Sigmoid colon (tissue), 3 donors: ENCODE measurements at regions not wholly inside any gene's neighbourhood (a gene's known extent, or its start where the extent isn't known, plus 50 kb on each side); places are given as distances from the start of the nearest gene placed in this dataset.

Experiments
- CTCF ChIP-seq, 4 experiments: fragments of 450-650 bp in 3 of 4; fragments of 200-600 bp in 1 of 4; IDR thresholded peaks; one replicate each; pipeline ENCODE4 v1.5.1; 2016 to 2019; ENCODE audit warnings: antibody characterized with exemption in 4 of 4, mild to moderate bottlenecking in 3 of 4, moderate library complexity in 2 of 4
- POLR2A ChIP-seq, 2 donors: fragments of 450-650 bp; IDR thresholded peaks; one replicate each; pipeline ENCODE4 v1.6.1; 2016; ENCODE audit warnings: antibody characterized with exemption in 2 of 2, mild to moderate bottlenecking in 2 of 2, moderate library complexity in 2 of 2

- TF ChIP-seq CTCF (IDR thresholded peaks at IDR 0.05), result no peak
- TF ChIP-seq POLR2A (IDR thresholded peaks at IDR 0.05), result no peak
Measured at GRCh38 chr11:113552271-113552670, 77.1 kb upstream of the DRD2 start.
